ENCODE measurements at regions not wholly inside any gene's neighbourhood (a gene's known extent, or its start where the extent isn't known, plus 50 kb on each side); places are given as distances from the start of the nearest gene placed in this dataset.

DNA sequence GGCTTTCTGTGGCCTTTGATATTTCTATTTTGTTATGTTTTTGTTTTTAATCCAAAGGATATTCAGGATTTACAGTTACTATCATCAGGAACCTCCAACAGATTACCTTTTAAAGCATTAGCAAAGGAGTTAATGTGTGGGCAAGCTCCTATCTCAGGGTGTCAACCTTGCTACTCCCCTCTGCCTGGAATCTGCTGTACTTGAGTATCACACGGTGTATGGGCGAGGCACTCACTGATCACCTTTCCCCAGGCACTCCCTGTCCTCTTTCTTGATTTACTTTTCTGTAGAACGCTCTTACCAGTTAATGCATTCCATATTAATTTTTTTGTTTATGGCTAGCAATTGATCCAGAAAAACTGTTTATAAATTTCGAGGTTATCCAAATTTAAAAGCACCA lies 117.0 kb upstream of the GAS1 start:
- intact Hi-C loops (cut with micrococcal nuclease): no loop called here
- H3K27me3 Mint-ChIP-seq: no peaks in the 10 kb centered on the region
- H3K27ac Mint-ChIP-seq: no peak overlapping the region
- no peaks in the 10 kb centered on the region for H3K4me1 Mint-ChIP-seq (ENCODE audit: low read depth)
- no peaks in the 10 kb centered on the region for H3K9me3 Mint-ChIP-seq
- no peaks in the 10 kb centered on the region for H3K36me3 Mint-ChIP-seq (ENCODE audit: low read depth)
- H3K4me3 Mint-ChIP-seq: no peak overlapping the region

- no peak overlapping the region for H3K4me3 Mint-ChIP-seq
- no peaks in the 10 kb centered on the region for H3K36me3 Mint-ChIP-seq (ENCODE audit: low read depth)
- H3K27me3 Mint-ChIP-seq: no peaks in the 10 kb centered on the region
- no peak overlapping the region for H3K27ac Mint-ChIP-seq
- H3K4me1 Mint-ChIP-seq (ENCODE audit: low read depth): no peaks in the 10 kb centered on the region
- H3K9me3 Mint-ChIP-seq: no peaks in the 10 kb centered on the region
- intact Hi-C loops (cut with micrococcal nuclease): no loop called here
Observed at GRCh38 chr9:87065981-87066380, 118.7 kb upstream of the GAS1 start.

- H3K4me3 Mint-ChIP-seq: no peak overlapping the region
- intact Hi-C loops (cut with micrococcal nuclease): no loop called here
- no peaks in the 10 kb centered on the region for H3K27me3 Mint-ChIP-seq
- H3K27ac Mint-ChIP-seq: no peak overlapping the region
- H3K9me3 Mint-ChIP-seq: no peaks in the 10 kb centered on the region
- no peaks in the 10 kb centered on the region for H3K4me1 Mint-ChIP-seq (ENCODE audit: low read depth)
- no peaks in the 10 kb centered on the region for H3K36me3 Mint-ChIP-seq (ENCODE audit: low read depth)
Observed at GRCh38 chr9:87067426-87067825, 120.1 kb upstream of the GAS1 start.

GRCh38 chr9:87068177-87068840 lies 121.0 kb upstream of the GAS1 start:
- H3K36me3 Mint-ChIP-seq (ENCODE audit: low read depth): no peaks in the 10 kb centered on the region
- intact Hi-C loops (cut with micrococcal nuclease): no loop called here
- no peak overlapping the region for H3K4me3 Mint-ChIP-seq
- H3K27ac Mint-ChIP-seq: no peak overlapping the region
- H3K4me1 Mint-ChIP-seq (ENCODE audit: low read depth): no peaks in the 10 kb centered on the region
- no peaks in the 10 kb centered on the region for H3K27me3 Mint-ChIP-seq
- H3K9me3 Mint-ChIP-seq: no peaks in the 10 kb centered on the region

DNA sequence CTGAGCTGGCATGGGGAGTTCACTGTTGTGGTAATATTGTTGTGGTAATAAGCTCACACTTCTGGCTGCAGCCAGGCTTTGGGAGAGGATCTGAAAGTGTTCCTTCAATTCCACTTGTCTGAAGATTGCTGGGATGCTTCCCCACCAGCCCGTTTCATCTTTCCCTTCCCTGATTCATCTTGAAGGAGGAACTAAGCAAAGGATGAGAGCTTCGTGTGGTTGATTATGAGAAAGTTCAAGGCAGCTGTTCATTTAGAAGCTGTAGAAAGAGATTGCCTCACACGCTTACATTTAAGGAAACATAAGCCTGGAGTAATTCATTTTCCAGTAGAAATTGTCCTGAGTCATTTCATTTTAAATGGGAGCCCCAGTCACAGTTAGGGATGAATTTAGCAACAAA lies 122.4 kb upstream of the GAS1 start:
- no peaks in the 10 kb centered on the region for H3K27me3 Mint-ChIP-seq
- H3K4me1 Mint-ChIP-seq (ENCODE audit: low read depth): no peaks in the 10 kb centered on the region
- H3K9me3 Mint-ChIP-seq: no peaks in the 10 kb centered on the region
- H3K4me3 Mint-ChIP-seq: no peak overlapping the region
- H3K36me3 Mint-ChIP-seq (ENCODE audit: low read depth): no peaks in the 10 kb centered on the region
- H3K27ac Mint-ChIP-seq: no peak overlapping the region
- intact Hi-C loops (cut with micrococcal nuclease): no loop called here

GRCh38 chr9:87070336-87070735 lies 123.0 kb upstream of the GAS1 start:
- H3K4me1 Mint-ChIP-seq (ENCODE audit: low read depth): no peaks in the 10 kb centered on the region
- H3K4me3 Mint-ChIP-seq: no peak overlapping the region
- intact Hi-C loops (cut with micrococcal nuclease): no loop called here
- no peaks in the 10 kb centered on the region for H3K9me3 Mint-ChIP-seq
- H3K27ac Mint-ChIP-seq: no peak overlapping the region
- no peaks in the 10 kb centered on the region for H3K36me3 Mint-ChIP-seq (ENCODE audit: low read depth)
- H3K27me3 Mint-ChIP-seq: no peaks in the 10 kb centered on the region

DNA sequence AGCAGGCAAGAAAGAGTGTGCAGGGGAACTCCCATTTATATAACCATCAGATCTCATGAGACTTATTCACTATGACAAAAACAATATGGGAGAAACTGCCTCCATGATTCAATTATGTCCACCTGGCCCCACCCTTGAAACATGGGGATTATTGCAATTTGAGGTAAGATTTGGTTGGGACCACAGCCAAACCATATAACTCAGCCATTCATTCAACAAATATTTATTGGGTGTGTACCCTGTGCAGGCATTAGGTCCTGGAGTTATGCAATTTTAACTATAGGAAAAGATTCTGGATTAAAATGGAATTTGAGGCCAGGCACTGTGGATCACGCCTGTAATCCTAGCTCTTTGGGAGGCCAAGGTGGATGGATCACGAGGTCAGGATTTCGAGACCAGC lies 124.2 kb upstream of the GAS1 start:
- no peaks in the 10 kb centered on the region for H3K9me3 Mint-ChIP-seq
- H3K4me1 Mint-ChIP-seq (ENCODE audit: low read depth): no peaks in the 10 kb centered on the region
- no peaks in the 10 kb centered on the region for H3K27me3 Mint-ChIP-seq
- H3K27ac Mint-ChIP-seq: no peak overlapping the region
- H3K36me3 Mint-ChIP-seq (ENCODE audit: low read depth): no peaks in the 10 kb centered on the region
- no peak overlapping the region for H3K4me3 Mint-ChIP-seq
- intact Hi-C loops (cut with micrococcal nuclease): no loop called here

GRCh38 chr9:87073692-87074091 lies 126.4 kb upstream of the GAS1 start:
- intact Hi-C loops (cut with micrococcal nuclease): no loop called here
- no peaks in the 10 kb centered on the region for H3K36me3 Mint-ChIP-seq (ENCODE audit: low read depth)
- no peaks in the 10 kb centered on the region for H3K4me1 Mint-ChIP-seq (ENCODE audit: low read depth)
- no peak overlapping the region for H3K27ac Mint-ChIP-seq
- H3K4me3 Mint-ChIP-seq: no peak overlapping the region
- peaks cover 3% of the 10 kb centered on the region for H3K9me3 Mint-ChIP-seq
- H3K27me3 Mint-ChIP-seq: no peaks in the 10 kb centered on the region

GRCh38 chr9:87075537-87075936 lies 128.2 kb upstream of the GAS1 start:
- Mint-ChIP-seq H3K27me3 (no peaks in the 10 kb centered on the region), H3K27ac (no peak overlapping the region), H3K4me1 (ENCODE audit: low read depth) (no peaks in the 10 kb centered on the region), H3K4me3 (no peak overlapping the region), H3K36me3 (ENCODE audit: low read depth) (no peaks in the 10 kb centered on the region), H3K9me3 (peaks cover 9% of the 10 kb centered on the region)
- intact Hi-C loops (cut with micrococcal nuclease): no loop called here

- H3K4me3 Mint-ChIP-seq: no peak overlapping the region
- H3K27me3 Mint-ChIP-seq: no peaks in the 10 kb centered on the region
- H3K27ac Mint-ChIP-seq: no peak overlapping the region
- intact Hi-C loops (cut with micrococcal nuclease): no loop called here
- H3K9me3 Mint-ChIP-seq: peaks cover 9% of the 10 kb centered on the region
- no peaks in the 10 kb centered on the region for H3K36me3 Mint-ChIP-seq (ENCODE audit: low read depth)
- H3K4me1 Mint-ChIP-seq (ENCODE audit: low read depth): no peaks in the 10 kb centered on the region
Observed at GRCh38 chr9:87076825-87077224, 129.5 kb upstream of the GAS1 start.

DNA sequence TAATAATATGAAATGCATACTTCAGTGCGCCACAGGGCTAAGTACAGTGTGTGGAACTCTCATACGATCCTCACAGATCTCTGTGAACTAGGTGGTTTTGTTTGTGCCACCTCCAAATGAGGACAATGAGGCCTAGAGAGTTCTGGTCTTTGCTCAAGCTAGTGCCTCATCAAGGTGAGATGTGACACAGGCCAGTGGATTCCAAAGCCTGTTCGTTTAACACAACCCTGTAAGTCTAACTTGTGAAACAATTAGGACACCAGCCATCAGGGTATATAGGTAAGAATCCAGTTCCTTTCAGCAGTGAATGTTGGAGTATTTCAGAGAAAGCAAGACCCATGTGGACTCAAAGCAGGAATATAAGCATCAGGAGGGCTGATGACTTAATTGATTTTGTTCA lies 130.7 kb upstream of the GAS1 start:
- Mint-ChIP-seq H3K27me3 (no peaks in the 10 kb centered on the region), H3K27ac (no peak overlapping the region), H3K36me3 (ENCODE audit: low read depth) (no peaks in the 10 kb centered on the region), H3K4me3 (no peak overlapping the region), H3K4me1 (ENCODE audit: low read depth) (no peaks in the 10 kb centered on the region), H3K9me3 (peaks cover 9% of the 10 kb centered on the region)
- intact Hi-C loops (cut with micrococcal nuclease): no loop called here

DNA sequence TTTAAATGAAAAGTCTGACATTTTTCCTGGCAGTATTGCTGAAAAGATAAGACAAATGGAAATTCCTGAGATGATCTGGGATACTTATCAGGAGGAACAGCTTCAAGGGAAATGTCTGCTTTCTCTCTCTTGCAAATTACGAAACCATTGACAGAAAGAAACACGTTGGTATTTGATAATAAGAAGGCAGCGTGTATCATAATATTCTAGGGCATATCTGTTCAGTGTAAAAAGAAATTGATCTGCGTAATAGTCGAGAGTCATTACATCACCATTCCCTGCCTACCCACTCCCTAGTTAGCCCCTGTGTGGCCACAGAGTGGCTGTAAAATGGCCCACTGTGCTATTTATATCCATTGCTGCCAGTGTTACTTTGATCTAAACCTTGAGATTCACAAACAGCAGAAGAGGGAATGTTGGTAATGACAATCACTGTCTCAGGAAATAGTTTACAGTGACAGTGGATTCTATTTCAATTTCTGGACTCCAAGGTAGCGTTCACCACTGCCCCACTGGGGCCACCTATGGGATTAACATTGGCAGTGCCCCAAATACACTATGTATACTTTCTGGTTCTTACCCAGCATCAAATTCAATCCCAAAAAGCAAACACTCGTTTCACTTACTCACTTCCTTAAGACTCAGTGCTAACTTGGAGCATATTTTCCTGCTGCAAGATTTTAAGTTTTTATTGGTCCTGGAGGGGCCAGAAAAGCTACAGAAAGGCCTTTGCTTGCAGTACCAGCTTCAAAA lies 133.4 kb upstream of the GAS1 start:
- Mint-ChIP-seq H3K4me3 (no peak overlapping the region), H3K9me3 (peaks cover 18% of the 10 kb centered on the region), H3K27me3 (no peaks in the 10 kb centered on the region), H3K36me3 (ENCODE audit: low read depth) (no peaks in the 10 kb centered on the region), H3K4me1 (ENCODE audit: low read depth) (no peaks in the 10 kb centered on the region), H3K27ac (no peak overlapping the region)
- intact Hi-C loops (cut with micrococcal nuclease): no loop called here

- intact Hi-C loops (cut with micrococcal nuclease): no loop called here
- H3K27me3 Mint-ChIP-seq: no peaks in the 10 kb centered on the region
- H3K4me1 Mint-ChIP-seq (ENCODE audit: low read depth): no peaks in the 10 kb centered on the region
- no peak overlapping the region for H3K4me3 Mint-ChIP-seq
- peaks cover 18% of the 10 kb centered on the region for H3K9me3 Mint-ChIP-seq
- H3K27ac Mint-ChIP-seq: no peak overlapping the region
- no peaks in the 10 kb centered on the region for H3K36me3 Mint-ChIP-seq (ENCODE audit: low read depth)
Observed at GRCh38 chr9:87081503-87081902, 134.2 kb upstream of the GAS1 start.

GRCh38 chr9:87083986-87084385 lies 136.7 kb upstream of the GAS1 start:
- no peak overlapping the region for H3K27ac Mint-ChIP-seq
- H3K4me3 Mint-ChIP-seq: no peak overlapping the region
- no peaks in the 10 kb centered on the region for H3K36me3 Mint-ChIP-seq (ENCODE audit: low read depth)
- peaks cover 12% of the 10 kb centered on the region for H3K9me3 Mint-ChIP-seq
- H3K4me1 Mint-ChIP-seq (ENCODE audit: low read depth): no peaks in the 10 kb centered on the region
- intact Hi-C loops (cut with micrococcal nuclease): no loop called here
- H3K27me3 Mint-ChIP-seq: no peaks in the 10 kb centered on the region

DNA sequence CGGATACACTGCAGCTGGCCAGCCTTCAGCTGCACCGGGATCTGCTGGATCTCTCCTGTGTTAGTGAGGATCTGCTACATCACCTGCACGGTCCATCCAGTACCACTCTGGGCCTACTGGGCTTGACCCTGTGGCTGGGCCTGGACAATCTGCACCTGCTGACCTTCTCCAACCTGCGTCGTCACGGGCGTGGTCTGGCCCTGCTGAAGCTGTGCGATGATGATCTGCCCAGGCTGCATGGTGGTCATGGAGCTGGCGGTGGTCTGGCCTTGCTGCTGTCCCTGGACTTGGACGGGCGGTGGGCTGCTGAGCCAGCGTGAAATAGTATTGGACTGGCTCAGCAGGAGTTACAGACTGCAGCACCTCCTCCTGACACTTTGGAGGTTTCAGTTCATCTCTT lies 137.1 kb upstream of the GAS1 start:
- no peak overlapping the region for H3K4me3 Mint-ChIP-seq
- no peaks in the 10 kb centered on the region for H3K36me3 Mint-ChIP-seq (ENCODE audit: low read depth)
- intact Hi-C loops (cut with micrococcal nuclease): no loop called here
- H3K27me3 Mint-ChIP-seq: no peaks in the 10 kb centered on the region
- no peaks in the 10 kb centered on the region for H3K4me1 Mint-ChIP-seq (ENCODE audit: low read depth)
- H3K27ac Mint-ChIP-seq: no peak overlapping the region
- H3K9me3 Mint-ChIP-seq: peaks cover 8% of the 10 kb centered on the region
